ENCODE measurements at regions not wholly inside any gene's neighbourhood (a gene's known extent, or its start where the extent isn't known, plus 50 kb on each side); places are given as distances from the start of the nearest gene placed in this dataset.

GRCh38 chr15:97177151-97177577 lies 783.3 kb upstream of the ARRDC4 start:
- POLR2A ChIA-PET, result no interaction called here
- DNase-seq (ENCODE audit: low read depth, low spot score), result no peak
- Histone ChIP-seq H3K4me3 (ENCODE audit: low read depth, low read length) (no peak overlapping the region), H3K9me3 (ENCODE audit: control insufficient read depth, insufficient read depth, low read length) (peaks cover 8% of the 10 kb centered on the region), H3K27me3 (ENCODE audit: control insufficient read depth, insufficient read depth, low read length) (no peaks in the 10 kb centered on the region), H3K27ac (ENCODE audit: low read depth, low read length) (no peak overlapping the region)
- CTCF ChIA-PET, result no interaction called here
- TF ChIP-seq CTCF (IDR thresholded peaks at IDR 0.05; ENCODE audit: low read depth, low read length), result no peak

- Histone ChIP-seq H3K27me3 (ENCODE audit: control insufficient read depth, insufficient read depth, low read length) (no peaks in the 10 kb centered on the region), H3K4me3 (ENCODE audit: low read depth, low read length) (no peak overlapping the region), H3K27ac (ENCODE audit: low read depth, low read length) (no peak overlapping the region), H3K9me3 (ENCODE audit: control insufficient read depth, insufficient read depth, low read length) (peaks cover 9% of the 10 kb centered on the region)
- CTCF ChIA-PET, result no interaction called here
- no peak for DNase-seq (ENCODE audit: low read depth, low spot score)
- POLR2A ChIA-PET, result no interaction called here
- no peak for TF ChIP-seq CTCF (IDR thresholded peaks at IDR 0.05; ENCODE audit: low read depth, low read length)
Observed at GRCh38 chr15:97182581-97182980, 777.9 kb upstream of the ARRDC4 start.

GRCh38 chr15:97189162-97189780 lies 771.2 kb upstream of the ARRDC4 start:
- no peak for DNase-seq (ENCODE audit: low read depth, low spot score)
- ChIA-PET POLR2A (no interaction called here), CTCF (no interaction called here)
- Histone ChIP-seq H3K9me3 (ENCODE audit: control insufficient read depth, insufficient read depth, low read length) (peaks cover 9% of the 10 kb centered on the region), H3K4me3 (ENCODE audit: low read depth, low read length) (no peak overlapping the region), H3K27me3 (ENCODE audit: control insufficient read depth, insufficient read depth, low read length) (no peaks in the 10 kb centered on the region), H3K27ac (ENCODE audit: low read depth, low read length) (no peak overlapping the region)
- TF ChIP-seq CTCF (IDR thresholded peaks at IDR 0.05; ENCODE audit: low read depth, low read length), result no peak

GRCh38 chr15:97194750-97195149 lies 765.8 kb upstream of the ARRDC4 start:
- Histone ChIP-seq H3K4me3 (ENCODE audit: low read depth, low read length) (no peak overlapping the region), H3K27ac (ENCODE audit: low read depth, low read length) (no peak overlapping the region), H3K9me3 (ENCODE audit: control insufficient read depth, insufficient read depth, low read length) (peaks cover 10% of the 10 kb centered on the region), H3K27me3 (ENCODE audit: control insufficient read depth, insufficient read depth, low read length) (no peaks in the 10 kb centered on the region)
- no peak for TF ChIP-seq CTCF (IDR thresholded peaks at IDR 0.05; ENCODE audit: low read depth, low read length)
- ChIA-PET CTCF (no interaction called here), POLR2A (no interaction called here)
- DNase-seq (ENCODE audit: low read depth, low spot score), result no peak

- ChIA-PET POLR2A (no interaction called here), CTCF (no interaction called here)
- H3K27ac ChIP-seq (ENCODE audit: low read depth, low read length), result no peak overlapping the region
- no peaks in the 10 kb centered on the region for H3K27me3 ChIP-seq (ENCODE audit: control insufficient read depth, insufficient read depth, low read length)
- DNase-seq (ENCODE audit: low read depth, low spot score), result no peak
- TF ChIP-seq CTCF (IDR thresholded peaks at IDR 0.05; ENCODE audit: low read depth, low read length), result no peak
- H3K9me3 ChIP-seq (ENCODE audit: control insufficient read depth, insufficient read depth, low read length), result peaks cover 10% of the 10 kb centered on the region
- H3K4me3 ChIP-seq (ENCODE audit: low read depth, low read length), result no peak overlapping the region
Observed at GRCh38 chr15:97196048-97197014, 764.2 kb upstream of the ARRDC4 start.
